NCI-H774 (cell line): ENCODE measurements at regions not wholly inside any gene's neighbourhood (a gene's known extent, or its start where the extent isn't known, plus 50 kb on each side); places are given as distances from the start of the nearest gene placed in this dataset.
"Not testable (repeated sequence)": the region's sequence is repeated elsewhere in the genome, so short reads cannot be mapped to it uniquely, and the experiment has no call there.

ENCODE experiments used
- DNase-seq: peaks from one replicate; lab custom pipeline; 2025; lab: John Stamatoyannopoulos, UW

- no peak for DNase-seq
These were observed 369.6 kb downstream of the IRX2 start for GRCh38 chr5:2381861-2382260.

DNA sequence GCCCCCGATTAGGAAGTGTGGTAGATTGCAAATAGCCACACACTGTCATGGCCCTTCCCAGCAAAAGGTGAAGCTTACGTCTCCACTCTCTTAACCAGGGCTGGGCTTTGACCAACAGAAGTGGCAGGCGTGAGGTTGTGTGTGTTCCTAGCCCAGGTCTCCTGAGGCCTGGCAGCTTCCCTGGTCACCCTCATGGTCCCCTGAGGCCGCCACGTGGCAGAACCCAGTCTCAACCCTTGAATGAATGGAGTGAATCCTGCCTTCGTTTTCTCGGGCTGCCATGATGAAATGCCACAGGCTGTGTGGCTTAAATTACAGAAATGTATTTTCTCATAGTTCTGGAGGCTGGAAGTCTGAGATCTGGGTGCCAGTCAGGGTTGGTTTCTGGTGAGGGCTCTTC lies 370.4 kb downstream of the IRX2 start:
- no peak for DNase-seq

DNA sequence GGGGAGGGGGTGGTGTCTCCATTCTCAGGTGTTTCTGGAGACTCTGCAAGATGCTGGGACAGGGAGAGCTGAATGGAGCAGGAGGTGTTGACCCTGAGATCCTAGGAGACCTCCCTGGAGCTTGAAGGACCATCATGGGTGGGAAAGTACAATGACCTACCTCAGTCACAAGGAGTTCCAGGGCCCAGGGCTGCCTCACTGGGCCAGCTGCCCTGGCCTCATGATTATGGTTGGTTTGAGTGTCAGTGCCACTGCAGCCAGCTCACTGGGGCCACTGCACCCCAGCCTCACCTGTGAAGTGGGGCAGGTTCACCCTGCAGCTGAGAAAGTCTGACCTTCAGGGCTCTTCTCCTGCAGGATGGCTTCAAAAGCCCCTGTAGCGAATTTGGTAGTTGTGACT lies 372.5 kb downstream of the IRX2 start:
- no peak for DNase-seq

- DNase-seq, result no peak
These were observed 373.4 kb downstream of the IRX2 start for GRCh38 chr5:2378108-2378507.

DNA sequence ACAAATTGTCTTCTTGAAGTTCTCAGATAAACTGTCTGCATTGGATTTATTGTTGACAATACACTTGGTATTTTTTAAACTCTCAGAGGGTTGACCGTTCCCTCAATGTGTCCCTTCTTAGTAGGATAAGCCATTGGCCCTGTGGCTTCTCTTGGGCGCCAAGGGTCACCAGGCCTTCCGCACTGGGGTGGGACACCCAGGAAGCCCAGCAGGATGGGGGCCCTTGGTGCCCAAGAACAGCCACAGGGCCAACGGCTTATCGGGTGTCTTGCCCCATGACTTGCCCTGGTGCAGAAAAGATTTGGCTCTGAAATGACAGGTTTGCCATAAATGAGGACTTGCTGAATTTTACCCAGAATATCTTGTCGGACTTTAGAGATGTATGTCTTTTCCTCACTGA lies 375.0 kb downstream of the IRX2 start:
- no peak for DNase-seq

GRCh38 chr5:2375757-2376250 lies 375.7 kb downstream of the IRX2 start:
- DNase-seq, result no peak

DNA sequence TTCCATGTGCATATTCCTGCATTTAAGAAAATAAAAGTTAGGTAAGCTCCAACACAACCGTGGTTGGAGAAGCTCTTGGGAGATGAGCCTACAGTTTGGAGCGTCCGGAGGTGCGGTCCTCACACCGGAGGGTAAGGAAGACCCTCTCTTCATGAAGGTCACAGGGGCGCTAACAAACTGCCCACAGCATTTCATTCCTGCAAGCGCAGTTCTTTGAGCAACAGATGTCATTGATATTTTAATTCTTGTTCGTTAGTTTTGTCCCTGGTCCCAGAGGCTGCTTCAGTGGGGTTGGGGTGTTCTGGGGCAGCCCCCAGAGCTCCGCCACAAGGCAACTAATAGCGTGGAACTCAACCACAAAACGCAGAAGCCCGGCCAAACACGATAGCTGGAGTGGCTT lies 376.2 kb downstream of the IRX2 start:
- DNase-seq, result no peak

GRCh38 chr5:2374703-2375102 lies 376.8 kb downstream of the IRX2 start:
- no peak for DNase-seq

DNA sequence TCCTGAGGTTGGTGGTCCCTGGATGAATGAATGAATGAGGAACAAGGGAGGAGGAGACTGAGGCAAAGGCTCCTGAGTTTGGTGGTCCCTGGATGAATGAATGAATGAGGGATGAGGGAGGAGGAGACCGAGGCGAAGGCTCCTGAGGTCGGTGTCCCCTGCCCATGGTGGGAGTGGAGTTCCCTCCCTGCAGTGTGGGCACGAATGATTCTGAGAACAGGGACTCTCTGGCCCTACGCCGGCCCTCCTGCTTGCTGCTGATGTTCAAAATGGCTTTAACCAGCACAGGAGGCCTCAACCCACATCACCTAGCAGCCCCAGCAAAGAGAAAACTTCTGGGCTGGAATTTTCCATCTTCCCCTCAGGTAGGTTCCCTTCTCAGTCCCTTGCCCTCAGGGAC lies 377.8 kb downstream of the IRX2 start:
- no peak for DNase-seq

DNA sequence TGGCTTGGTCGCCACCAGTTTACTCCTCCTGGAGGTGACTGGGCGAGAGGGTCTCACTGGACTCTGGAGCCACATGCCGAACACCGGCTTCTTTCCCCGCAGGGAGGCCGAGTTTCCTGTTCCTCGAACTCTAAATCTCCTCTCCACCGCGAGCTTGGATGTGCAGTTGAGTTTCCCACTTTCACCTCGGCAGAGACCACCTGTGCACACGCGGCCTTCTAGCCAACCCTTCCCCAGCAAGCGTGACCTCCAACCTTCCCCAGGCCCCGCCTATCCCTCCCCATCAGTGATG lies 380.1 kb downstream of the IRX2 start:
- DNase-seq, result no peak

DNA sequence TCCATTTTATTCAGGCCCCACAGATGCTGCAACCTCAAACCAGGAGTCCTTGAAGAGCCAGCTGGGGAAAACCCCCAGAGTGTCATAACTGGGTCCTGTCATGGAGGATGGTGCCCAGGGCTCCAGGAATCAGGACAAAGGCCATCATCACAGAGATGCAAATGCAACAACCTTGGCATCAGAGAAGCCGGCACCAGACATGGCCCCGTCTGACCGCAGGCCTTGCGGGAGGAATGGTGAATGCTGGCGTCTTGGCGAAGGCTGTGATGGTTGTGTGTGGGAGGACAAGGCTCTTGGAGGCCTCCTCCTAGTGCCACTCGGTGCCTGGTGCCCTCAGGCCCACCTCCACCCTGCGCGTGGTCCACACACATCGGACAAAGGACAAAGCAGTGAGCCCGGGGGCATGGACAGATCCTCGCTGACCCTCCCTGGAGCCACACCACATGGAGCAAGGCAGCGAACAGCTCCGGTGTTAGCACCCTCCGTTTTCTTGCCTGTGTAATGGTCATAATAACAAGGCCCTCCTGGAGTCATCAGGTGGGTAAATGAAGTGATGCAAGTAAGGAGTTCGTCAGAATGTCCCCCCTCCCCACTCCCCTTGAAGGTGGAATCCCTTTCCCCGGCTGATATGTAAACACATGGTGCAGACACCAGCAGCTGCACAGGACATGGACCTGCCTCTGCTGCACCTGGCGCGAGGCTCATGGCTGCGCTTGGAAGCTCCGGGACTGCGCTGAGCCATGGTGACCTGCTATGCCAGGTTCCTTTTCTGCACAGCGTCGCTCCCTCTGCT lies 380.7 kb downstream of the IRX2 start:
- no peak for DNase-seq

GRCh38 chr5:2369178-2369577 lies 382.3 kb downstream of the IRX2 start:
- DNase-seq, result no peak

- DNase-seq, result no peak
These were observed 384.7 kb downstream of the IRX2 start for GRCh38 chr5:2366816-2367215.

DNA sequence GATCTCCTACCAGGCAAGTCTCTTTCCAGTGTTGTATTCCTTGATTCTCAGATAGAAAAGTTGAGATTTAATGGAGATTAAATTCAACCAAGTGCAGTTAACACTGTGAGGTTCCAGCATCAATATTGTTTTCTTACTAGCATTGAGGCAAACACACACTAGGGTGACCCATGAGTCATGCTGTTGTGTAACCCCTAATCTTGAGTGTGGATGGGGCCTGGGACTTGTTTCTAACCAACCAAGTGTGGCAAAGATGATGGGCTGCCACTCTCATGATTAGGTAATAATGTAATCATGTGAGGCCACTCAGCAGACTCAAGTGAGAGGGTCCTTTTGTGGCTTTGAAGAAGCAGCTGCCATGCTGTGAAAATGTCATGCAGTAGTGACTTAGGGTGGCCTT lies 394.2 kb downstream of the IRX2 start:
- DNase-seq, result no peak

DNA sequence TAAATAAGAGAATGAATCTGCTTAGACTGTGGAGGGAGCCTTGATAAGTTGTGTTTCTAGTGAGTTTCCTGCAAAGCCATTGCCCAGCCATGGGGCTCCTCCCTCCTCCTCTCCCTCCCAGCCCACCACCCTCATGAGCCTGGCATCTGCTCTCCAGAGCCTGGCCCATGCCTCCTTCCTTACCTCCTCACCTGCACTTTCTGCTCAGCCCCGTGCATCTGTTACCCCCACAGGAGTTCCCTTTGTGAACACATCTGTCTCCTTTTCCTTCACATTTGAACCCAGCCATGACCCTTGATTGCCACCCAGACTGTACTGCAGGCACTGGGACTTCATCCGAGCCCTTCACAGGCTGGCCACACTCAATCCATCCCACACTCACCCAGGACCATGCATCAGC lies 395.6 kb downstream of the IRX2 start:
- no peak for DNase-seq

GRCh38 chr5:2353871-2354440 lies 397.5 kb downstream of the IRX2 start:
- DNase-seq, result no peak

- no peak for DNase-seq
These were observed 398.3 kb downstream of the IRX2 start for GRCh38 chr5:2353211-2353610.

DNA sequence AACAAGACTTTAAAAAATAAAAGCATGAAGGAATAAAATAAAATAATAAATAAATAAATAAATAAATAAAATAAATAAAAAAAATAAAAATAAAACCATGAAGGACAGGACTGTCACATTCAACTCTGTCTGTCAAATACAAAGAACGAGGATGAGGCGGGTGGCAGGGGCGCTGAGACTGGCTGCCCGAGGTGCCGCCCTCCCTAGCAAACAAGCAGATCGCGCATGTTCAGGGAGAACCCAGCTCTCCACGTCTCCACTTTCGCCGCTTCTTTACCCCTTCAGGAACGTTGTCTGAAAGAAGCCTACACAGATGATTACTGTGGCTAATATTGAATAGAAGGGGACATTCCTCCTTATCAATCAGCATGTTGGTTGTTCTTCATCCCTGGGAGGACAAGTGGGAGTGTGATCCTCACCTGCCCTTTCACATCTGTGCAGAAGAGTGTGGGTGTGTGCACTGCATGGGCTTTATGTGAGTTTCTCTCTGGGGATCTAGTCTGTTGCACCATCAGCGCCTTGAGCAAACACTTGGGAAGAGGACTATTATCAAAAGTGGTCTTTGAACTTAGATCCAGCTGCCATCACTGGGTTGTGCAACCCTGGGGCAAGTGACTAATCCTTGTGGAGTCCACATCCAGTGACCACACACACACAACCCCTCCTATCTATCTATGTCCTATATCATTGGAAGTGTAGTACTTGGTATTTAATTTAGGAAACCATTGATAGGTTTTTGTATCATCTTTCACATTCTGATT lies 399.2 kb downstream of the IRX2 start:
- no peak for DNase-seq

- DNase-seq, result not testable (repeated sequence)
These were observed 401.7 kb downstream of the IRX2 start for GRCh38 chr5:2349768-2350167.

DNA sequence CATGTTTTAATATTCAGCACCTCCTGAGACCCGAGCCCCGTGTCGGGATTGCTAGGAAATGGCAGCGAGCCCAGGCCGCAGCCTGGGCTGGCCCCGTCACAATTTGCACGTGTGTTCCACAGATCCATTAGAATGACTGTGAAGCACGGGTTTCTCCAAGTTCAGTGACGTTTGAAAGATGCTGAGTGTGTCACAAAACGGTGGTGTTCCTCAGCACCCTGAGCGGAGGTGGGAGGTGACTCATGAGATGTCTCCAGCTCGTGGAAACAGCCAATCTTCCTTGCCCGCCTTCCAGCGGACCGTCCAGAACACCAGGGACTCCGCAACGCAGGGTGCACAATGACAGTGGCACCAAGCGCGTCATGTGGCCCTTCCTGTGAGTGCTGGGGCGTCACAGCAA lies 412.8 kb downstream of the IRX2 start:
- DNase-seq, result no peak

DNA sequence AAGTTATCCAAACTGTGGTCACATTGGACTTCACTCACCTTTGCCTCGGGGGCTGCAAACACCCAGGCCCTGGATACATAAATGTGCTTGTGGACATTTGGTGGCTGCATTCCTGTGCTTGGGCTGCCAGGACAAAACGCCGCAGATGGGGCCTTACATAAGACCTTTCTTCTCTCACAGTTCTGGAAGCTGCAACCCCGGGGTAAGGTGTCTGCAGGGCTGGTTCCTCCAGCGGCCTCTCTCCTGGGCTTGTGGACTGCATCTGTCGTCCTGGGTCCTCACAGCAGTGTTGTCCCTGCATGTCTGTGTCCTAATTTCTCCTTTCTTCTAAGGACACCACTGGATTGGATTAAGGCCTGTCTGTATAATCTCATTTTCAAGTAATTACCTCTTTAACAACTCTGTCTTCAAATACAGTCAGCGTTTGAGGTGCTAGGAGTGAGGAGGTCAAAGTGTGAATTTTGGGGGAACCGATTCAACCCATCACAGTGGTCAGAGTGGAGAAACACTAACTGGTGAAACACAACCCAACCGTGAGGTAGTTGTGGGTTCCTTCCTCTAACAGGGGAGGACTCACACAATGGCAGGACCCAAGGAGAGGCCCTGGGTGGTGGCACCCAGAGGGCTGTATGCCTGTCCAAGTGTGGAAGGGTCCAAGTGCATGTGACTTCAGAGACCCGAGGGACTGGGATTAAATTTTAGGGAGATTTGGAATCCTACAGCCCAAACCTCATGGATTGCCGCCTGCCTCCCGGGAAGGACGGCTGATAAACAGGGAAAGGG lies 415.6 kb downstream of the IRX2 start:
- DNase-seq, result no peak

DNA sequence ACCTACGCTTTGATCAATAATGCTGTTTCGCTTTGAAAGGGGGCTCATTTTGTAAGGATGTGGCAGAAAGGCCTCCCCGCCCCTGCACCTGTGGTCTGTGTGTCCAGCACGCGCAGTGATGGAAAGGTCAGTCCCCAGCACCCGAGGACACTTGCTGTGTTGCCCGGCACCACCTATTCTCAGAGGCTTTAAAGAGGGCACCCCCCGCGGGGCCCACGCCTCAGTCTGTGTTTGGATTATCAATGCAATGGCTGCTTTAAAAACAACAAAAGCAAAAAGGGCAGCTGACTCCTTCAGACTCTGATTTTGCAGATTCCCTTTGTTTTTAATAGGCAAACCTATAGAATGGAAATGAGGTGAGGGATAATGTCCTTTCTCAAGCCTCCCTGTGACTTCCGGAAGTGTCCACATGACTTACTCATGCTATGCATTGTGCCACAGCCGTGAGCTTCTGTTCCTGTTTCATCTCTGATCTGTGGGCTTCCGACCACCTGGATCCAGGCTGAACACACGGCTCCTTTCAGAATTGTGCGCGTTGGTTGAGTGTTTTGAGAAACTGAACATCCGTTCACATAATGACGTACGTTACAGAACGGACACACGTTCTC lies 416.2 kb downstream of the IRX2 start:
- no peak for DNase-seq
